Stomach (tissue), 8 donors: ENCODE measurements at regions not wholly inside any gene's neighbourhood (a gene's known extent, or its start where the extent isn't known, plus 50 kb on each side); places are given as distances from the start of the nearest gene placed in this dataset.

Source experiments
- DNase-seq, 2 donors: peaks; one replicate each; pipeline versions ENCODE4 v3.0.0 to v3.0.0-alpha.2; 2013 to 2019
- H3K27ac ChIP-seq, 5 donors: fragments of 200-600 bp in 4 of 5; sonication (generic) in 4 of 5; one replicate each; pipeline ENCODE4 v1.5.1; 2013 to 2019; ENCODE audit warnings: mild to moderate bottlenecking in 1 of 5, moderate library complexity in 1 of 5
- H3K27me3 ChIP-seq, 3 donors: fragments of 200-600 bp; sonication (generic); one replicate each; pipeline ENCODE4 v1.5.1; 2017 to 2019; ENCODE audit warnings: mixed run types in 1 of 3
- H3K36me3 ChIP-seq, 4 donors: fragments of 200-600 bp; sonication (generic); 1 replicate in 3 of 4; 2 replicates in 1 of 4; pipeline ENCODE4 v1.5.1; 2016 to 2019
- H3K4me1 ChIP-seq, 4 donors: fragments of 200-600 bp; sonication (generic); one replicate each; pipeline ENCODE4 v1.5.1; 2016 to 2019
- H3K4me3 ChIP-seq, 4 donors: fragments of 200-600 bp; sonication (generic) in 3 of 4; one replicate each; pipeline ENCODE4 v1.5.1; 2016 to 2019; ENCODE audit warnings: mild to moderate bottlenecking in 1 of 4
- H3K9me3 ChIP-seq, 4 donors: fragments of 200-600 bp; sonication (generic); one replicate each; pipeline ENCODE4 v1.5.1; 2016 to 2019
- EP300 ChIP-seq: sonication (generic); formaldehyde crosslinking; IDR thresholded peaks from one replicate; pipeline ENCODE4 v1.6.1; 2017; ENCODE audit warnings: antibody characterized with exemption
- POLR2A ChIP-seq, 4 donors: fragments of 450-650 bp; IDR thresholded peaks; one replicate each; pipeline ENCODE4 v1.6.1; 2016; ENCODE audit warnings: antibody characterized with exemption in 4 of 4, control low read depth in 2 of 4, mild to moderate bottlenecking in 1 of 4, moderate library complexity in 1 of 4
- POLR2AphosphoS5 ChIP-seq, 3 donors: sonication (generic); formaldehyde crosslinking; IDR thresholded peaks; one replicate each; pipeline ENCODE4 v1.6.1; 2016; ENCODE audit warnings: antibody characterized with exemption in 3 of 3
- WGBS, 5 donors: extraction: QIAGEN DNeasy Blood & Tissue Kit in 3 of 5; methylation state at CpG; one replicate each; pipeline versions ENCODE4 v1.1.5 to v1.1.7; 2013 to 2018; 5-methylcytosine and 5-hydroxymethylcytosine counted together
- intact Hi-C: fragments of 100-400 bp; cut with DNase I; formaldehyde crosslinking; loops from one replicate; pipeline ENCODE4 v1.15.1; 2023; ENCODE audit warnings: low total_unique reads
- TF ChIP-seq, protein P1 (sequence below), 7 experiments: fragments of 450-650 bp in 4 of 7; fragments of 200-600 bp in 3 of 7; sonication (generic) in 3 of 7; IDR thresholded peaks; one replicate each; pipeline ENCODE4 v1.5.1; 2016 to 2019; ENCODE audit warnings: antibody characterized with exemption in 7 of 7, control low read depth in 2 of 7, mild to moderate bottlenecking in 1 of 7
- donor health status: healthy with polysubstance abuse.
- donor health status: Bipolar disorder and iron deficiency.
- donor health status: healthy.

DNA sequence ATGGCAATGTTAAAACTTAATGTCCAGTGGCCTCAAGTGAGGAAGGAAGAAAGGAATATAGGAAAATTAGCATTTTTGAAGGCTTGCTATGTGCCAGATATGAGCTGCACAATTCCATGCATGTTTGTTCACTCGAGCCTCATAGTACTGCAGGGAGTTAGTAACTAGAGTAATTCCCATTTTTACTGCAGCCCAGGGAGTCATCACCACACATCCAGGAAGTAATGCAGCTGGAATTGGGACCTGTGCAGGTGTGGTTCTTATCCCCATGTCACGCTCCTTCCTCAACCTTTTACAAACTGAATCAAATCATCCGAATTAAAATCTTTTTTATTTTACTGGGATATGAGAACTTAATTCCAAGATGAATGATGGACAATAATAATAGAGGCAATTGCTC lies 149.5 kb upstream of the MAFB start:
- WGBS, 5 donors, result 70 to 82% (median 79%) methylated on average over 3 of the region's 3 CpGs
- peaks cover 0 to 16% (median 9%) of the 10 kb centered on the region in 4 donors for H3K9me3 ChIP-seq

GRCh38 chr20:40843251-40843650 lies 154.2 kb upstream of the MAFB start:
- TF ChIP-seq, protein P1, sequence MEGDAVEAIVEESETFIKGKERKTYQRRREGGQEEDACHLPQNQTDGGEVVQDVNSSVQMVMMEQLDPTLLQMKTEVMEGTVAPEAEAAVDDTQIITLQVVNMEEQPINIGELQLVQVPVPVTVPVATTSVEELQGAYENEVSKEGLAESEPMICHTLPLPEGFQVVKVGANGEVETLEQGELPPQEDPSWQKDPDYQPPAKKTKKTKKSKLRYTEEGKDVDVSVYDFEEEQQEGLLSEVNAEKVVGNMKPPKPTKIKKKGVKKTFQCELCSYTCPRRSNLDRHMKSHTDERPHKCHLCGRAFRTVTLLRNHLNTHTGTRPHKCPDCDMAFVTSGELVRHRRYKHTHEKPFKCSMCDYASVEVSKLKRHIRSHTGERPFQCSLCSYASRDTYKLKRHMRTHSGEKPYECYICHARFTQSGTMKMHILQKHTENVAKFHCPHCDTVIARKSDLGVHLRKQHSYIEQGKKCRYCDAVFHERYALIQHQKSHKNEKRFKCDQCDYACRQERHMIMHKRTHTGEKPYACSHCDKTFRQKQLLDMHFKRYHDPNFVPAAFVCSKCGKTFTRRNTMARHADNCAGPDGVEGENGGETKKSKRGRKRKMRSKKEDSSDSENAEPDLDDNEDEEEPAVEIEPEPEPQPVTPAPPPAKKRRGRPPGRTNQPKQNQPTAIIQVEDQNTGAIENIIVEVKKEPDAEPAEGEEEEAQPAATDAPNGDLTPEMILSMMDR (IDR thresholded peaks at IDR 0.05), result no peak
- no peak for TF ChIP-seq EP300
- no peak for TF ChIP-seq POLR2AphosphoS5 (IDR thresholded peaks at IDR 0.05)
- no peak for TF ChIP-seq POLR2A (IDR thresholded peaks at IDR 0.05)
- H3K27me3 ChIP-seq, result peaks cover 0 to 13% (median 0%) of the 10 kb centered on the region in 3 donors
- no peaks in the 10 kb centered on the region for H3K36me3 ChIP-seq
- H3K4me3 ChIP-seq, result no peak overlapping the region
- no peak for DNase-seq
- no peak overlapping the region for H3K27ac ChIP-seq
- 40 to 67% (median 46%) methylated on average over 1 of the region's 1 CpG for WGBS, 5 donors
- no peaks in the 10 kb centered on the region for H3K4me1 ChIP-seq
- intact Hi-C loops, result no loop called here
- H3K9me3 ChIP-seq, result peaks cover 0 to 8% (median 2%) of the 10 kb centered on the region in 4 donors

More for the DNA sequence above, 149.5 kb upstream of the MAFB start:
- Histone ChIP-seq H3K4me1 (no peaks in the 10 kb centered on the region), H3K4me3 (no peak overlapping the region), H3K36me3 (no peaks in the 10 kb centered on the region), H3K27ac (no peak overlapping the region), H3K27me3 (peaks cover 0 to 18% (median 0%) of the 10 kb centered on the region in 3 donors)
- DNase-seq, result no peak
- TF ChIP-seq EP300, result no peak
- TF ChIP-seq, protein P1 (IDR thresholded peaks at IDR 0.05), result no peak
- TF ChIP-seq POLR2AphosphoS5 (IDR thresholded peaks at IDR 0.05), result no peak
- no peak for TF ChIP-seq POLR2A (IDR thresholded peaks at IDR 0.05)
- intact Hi-C loops, result no loop called here

- no peak for TF ChIP-seq EP300
- TF ChIP-seq POLR2AphosphoS5 (IDR thresholded peaks at IDR 0.05), result no peak
- TF ChIP-seq POLR2A (IDR thresholded peaks at IDR 0.05), result no peak
- TF ChIP-seq, protein P1 (IDR thresholded peaks at IDR 0.05), result no peak
- Histone ChIP-seq H3K27ac (no peak overlapping the region), H3K4me3 (no peak overlapping the region), H3K36me3 (no peaks in the 10 kb centered on the region), H3K27me3 (peaks cover 0 to 13% (median 0%) of the 10 kb centered on the region in 3 donors), H3K4me1 (no peaks in the 10 kb centered on the region), H3K9me3 (peaks cover 0 to 8% (median 2%) of the 10 kb centered on the region in 4 donors)
- DNase-seq, result no peak
- 72 to 84% (median 83%) methylated on average over 7 of the region's 7 CpGs for WGBS, 5 donors
- intact Hi-C loops, result no loop called here
Observed at GRCh38 chr20:40844332-40844731, 155.3 kb upstream of the MAFB start.

DNA sequence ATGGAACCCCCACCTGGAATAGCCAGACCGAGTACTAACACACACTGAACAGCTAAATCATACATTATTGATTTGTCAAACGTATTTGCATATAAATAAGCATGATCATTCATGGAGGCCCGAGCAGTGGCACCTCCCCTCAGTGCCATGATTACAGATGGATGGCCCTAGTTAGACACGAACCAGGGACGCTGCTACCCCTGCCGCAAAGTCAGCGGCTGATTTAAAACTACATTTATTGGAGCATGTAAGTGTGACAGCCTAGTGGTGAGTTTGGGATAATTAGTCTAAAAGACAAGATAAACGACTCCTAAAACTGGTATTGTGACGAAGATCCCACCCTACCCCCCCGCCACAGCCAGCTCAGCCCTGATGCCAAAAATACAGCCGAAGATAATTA lies 159.1 kb upstream of the MAFB start:
- Histone ChIP-seq H3K36me3 (no peaks in the 10 kb centered on the region), H3K27ac (no peak overlapping the region), H3K4me1 (no peaks in the 10 kb centered on the region), H3K9me3 (peaks cover 0 to 8% (median 2%) of the 10 kb centered on the region in 4 donors), H3K27me3 (peaks cover 0 to 13% (median 0%) of the 10 kb centered on the region in 3 donors), H3K4me3 (no peak overlapping the region)
- no peak for TF ChIP-seq EP300
- TF ChIP-seq POLR2AphosphoS5 (IDR thresholded peaks at IDR 0.05), result no peak
- TF ChIP-seq, protein P1 (IDR thresholded peaks at IDR 0.05), result no peak
- TF ChIP-seq POLR2A (IDR thresholded peaks at IDR 0.05), result no peak
- no peak for DNase-seq
- intact Hi-C loops, result no loop called here
- WGBS, 5 donors, result 76 to 87% (median 81%) methylated on average over 11 of the region's 11 CpGs
